DND-41 (cell line): ENCODE measurements at regions not wholly inside any gene's neighbourhood (a gene's known extent, or its start where the extent isn't known, plus 50 kb on each side); places are given as distances from the start of the nearest gene placed in this dataset.

Experiments
- CTCF ChIP-seq: IDR thresholded peaks from 2 replicates; pipeline ENCODE4 v1.5.1; 2012; ENCODE audit warnings: borderline replicate concordance, low read length, moderate library complexity, mild to moderate bottlenecking; ENCODE audit not compliant: poor library complexity, severe bottlenecking; ENCODE audit errors: extremely low read depth
- EZH2 ChIP-seq: IDR thresholded peaks from 3 replicates; pipeline ENCODE4 v1.6.1; 2012; ENCODE audit warnings: borderline replicate concordance, low read depth, mild to moderate bottlenecking, moderate library complexity, low read length, inconsistent platforms; ENCODE audit not compliant: severe bottlenecking

GRCh38 chr6:122129313-122130025 lies 270.0 kb upstream of the HSF2 start:
- TF ChIP-seq CTCF, result no peak
- TF ChIP-seq EZH2, result no peak
